ENCODE measurements at regions not wholly inside any gene's neighbourhood (a gene's known extent, or its start where the extent isn't known, plus 50 kb on each side); places are given as distances from the start of the nearest gene placed in this dataset.

DNA sequence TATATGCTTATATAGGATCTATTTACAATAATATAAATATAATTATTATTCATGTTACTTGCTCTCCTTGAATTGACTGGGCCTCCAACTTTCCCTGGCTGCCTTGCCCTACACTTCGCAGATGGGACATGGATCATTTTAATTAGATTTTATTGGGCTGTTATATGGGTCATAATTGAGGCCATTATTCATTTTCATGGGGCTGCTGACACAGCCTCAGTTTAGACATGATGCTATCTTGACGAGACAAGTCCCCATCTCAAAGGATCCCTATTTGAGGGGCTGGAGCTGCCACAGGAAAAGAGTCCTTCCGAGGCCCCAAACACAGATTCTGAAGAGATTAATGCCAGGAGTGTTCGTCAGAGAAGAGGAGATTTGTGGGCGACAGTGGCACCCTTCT, 170.4 kb downstream of the DHX35 start:
- TF ChIP-seq, protein P1, sequence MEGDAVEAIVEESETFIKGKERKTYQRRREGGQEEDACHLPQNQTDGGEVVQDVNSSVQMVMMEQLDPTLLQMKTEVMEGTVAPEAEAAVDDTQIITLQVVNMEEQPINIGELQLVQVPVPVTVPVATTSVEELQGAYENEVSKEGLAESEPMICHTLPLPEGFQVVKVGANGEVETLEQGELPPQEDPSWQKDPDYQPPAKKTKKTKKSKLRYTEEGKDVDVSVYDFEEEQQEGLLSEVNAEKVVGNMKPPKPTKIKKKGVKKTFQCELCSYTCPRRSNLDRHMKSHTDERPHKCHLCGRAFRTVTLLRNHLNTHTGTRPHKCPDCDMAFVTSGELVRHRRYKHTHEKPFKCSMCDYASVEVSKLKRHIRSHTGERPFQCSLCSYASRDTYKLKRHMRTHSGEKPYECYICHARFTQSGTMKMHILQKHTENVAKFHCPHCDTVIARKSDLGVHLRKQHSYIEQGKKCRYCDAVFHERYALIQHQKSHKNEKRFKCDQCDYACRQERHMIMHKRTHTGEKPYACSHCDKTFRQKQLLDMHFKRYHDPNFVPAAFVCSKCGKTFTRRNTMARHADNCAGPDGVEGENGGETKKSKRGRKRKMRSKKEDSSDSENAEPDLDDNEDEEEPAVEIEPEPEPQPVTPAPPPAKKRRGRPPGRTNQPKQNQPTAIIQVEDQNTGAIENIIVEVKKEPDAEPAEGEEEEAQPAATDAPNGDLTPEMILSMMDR (IDR thresholded peaks at IDR 0.05) = no peak
- no peak for TF ChIP-seq POLR2A (IDR thresholded peaks at IDR 0.05)
